ENCODE measurements at regions not wholly inside any gene's neighbourhood (a gene's known extent, or its start where the extent isn't known, plus 50 kb on each side); places are given as distances from the start of the nearest gene placed in this dataset.
"Not testable (repeated sequence)": the region's sequence is repeated elsewhere in the genome, so short reads cannot be mapped to it uniquely, and the experiment has no call there.

GRCh38 chr7:16267953-16268820 lies 153.2 kb downstream of the CRPPA start:
- no peaks in the 10 kb centered on the region for H4K20me1 ChIP-seq (ENCODE audit: insufficient read depth, low read length, poor library complexity, severe bottlenecking)
- no peaks in the 10 kb centered on the region for H3K27me3 ChIP-seq (ENCODE audit: insufficient read depth, low read length, poor library complexity, severe bottlenecking)
- H3K36me3 ChIP-seq (ENCODE audit: insufficient read depth, low read length): no peaks in the 10 kb centered on the region
- peaks cover 53% of the 10 kb centered on the region for H3K4me1 ChIP-seq (ENCODE audit: insufficient read depth, low read length, poor library complexity, severe bottlenecking)
- H2AFZ ChIP-seq (ENCODE audit: low read length): no peak overlapping the region
- H3K79me2 ChIP-seq (ENCODE audit: insufficient read depth, low read length): no peaks in the 10 kb centered on the region
- peak overlapping the region; percentile 62 for H3K4me2 ChIP-seq (ENCODE audit: low read depth, low read length, poor library complexity, severe bottlenecking)
- TF ChIP-seq EZH2phosphoT487 (IDR thresholded peaks at IDR 0.05; ENCODE audit: borderline replicate concordance): no peak
- TF ChIP-seq, protein P1, sequence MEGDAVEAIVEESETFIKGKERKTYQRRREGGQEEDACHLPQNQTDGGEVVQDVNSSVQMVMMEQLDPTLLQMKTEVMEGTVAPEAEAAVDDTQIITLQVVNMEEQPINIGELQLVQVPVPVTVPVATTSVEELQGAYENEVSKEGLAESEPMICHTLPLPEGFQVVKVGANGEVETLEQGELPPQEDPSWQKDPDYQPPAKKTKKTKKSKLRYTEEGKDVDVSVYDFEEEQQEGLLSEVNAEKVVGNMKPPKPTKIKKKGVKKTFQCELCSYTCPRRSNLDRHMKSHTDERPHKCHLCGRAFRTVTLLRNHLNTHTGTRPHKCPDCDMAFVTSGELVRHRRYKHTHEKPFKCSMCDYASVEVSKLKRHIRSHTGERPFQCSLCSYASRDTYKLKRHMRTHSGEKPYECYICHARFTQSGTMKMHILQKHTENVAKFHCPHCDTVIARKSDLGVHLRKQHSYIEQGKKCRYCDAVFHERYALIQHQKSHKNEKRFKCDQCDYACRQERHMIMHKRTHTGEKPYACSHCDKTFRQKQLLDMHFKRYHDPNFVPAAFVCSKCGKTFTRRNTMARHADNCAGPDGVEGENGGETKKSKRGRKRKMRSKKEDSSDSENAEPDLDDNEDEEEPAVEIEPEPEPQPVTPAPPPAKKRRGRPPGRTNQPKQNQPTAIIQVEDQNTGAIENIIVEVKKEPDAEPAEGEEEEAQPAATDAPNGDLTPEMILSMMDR (conservative IDR thresholded peaks at IDR 0.05; ENCODE audit: low read length): no peak
- H3K9me3 ChIP-seq (ENCODE audit: insufficient read depth, low read depth, low read length): no peaks in the 10 kb centered on the region
- peak overlapping the region; percentile 64 for H3K9ac ChIP-seq (ENCODE audit: low read depth, low read length, poor library complexity, severe bottlenecking)
- H3F3A ChIP-seq (ENCODE audit: low read depth): peaks cover 13% of the 10 kb centered on the region
- no peaks in the 10 kb centered on the region for H3K9me2 ChIP-seq (replicated peaks; ENCODE audit: low read depth, low read length)
- H3K4me3 ChIP-seq (ENCODE audit: low read length, poor library complexity, severe bottlenecking): peak overlapping the region; percentile 24

GRCh38 chr7:16266877-16267276 lies 154.5 kb downstream of the CRPPA start:
- H3K36me3 ChIP-seq (ENCODE audit: insufficient read depth, low read length): no peaks in the 10 kb centered on the region
- peaks cover 50% of the 10 kb centered on the region for H3K4me1 ChIP-seq (ENCODE audit: insufficient read depth, low read length, poor library complexity, severe bottlenecking)
- H3K9me2 ChIP-seq (replicated peaks; ENCODE audit: low read depth, low read length): no peaks in the 10 kb centered on the region
- no peak overlapping the region for H2AFZ ChIP-seq (ENCODE audit: low read length)
- H3K4me3 ChIP-seq (ENCODE audit: low read length, poor library complexity, severe bottlenecking): no peak overlapping the region
- peaks cover 13% of the 10 kb centered on the region for H3F3A ChIP-seq (ENCODE audit: low read depth)
- no peaks in the 10 kb centered on the region for H3K79me2 ChIP-seq (ENCODE audit: insufficient read depth, low read length)
- TF ChIP-seq, protein P1 (conservative IDR thresholded peaks at IDR 0.05; ENCODE audit: low read length): no peak
- TF ChIP-seq EZH2phosphoT487 (IDR thresholded peaks at IDR 0.05; ENCODE audit: borderline replicate concordance): no peak
- peak overlapping the region; percentile 64 for H3K9ac ChIP-seq (ENCODE audit: low read depth, low read length, poor library complexity, severe bottlenecking)
- no peaks in the 10 kb centered on the region for H3K9me3 ChIP-seq (ENCODE audit: insufficient read depth, low read depth, low read length)
- no peaks in the 10 kb centered on the region for H4K20me1 ChIP-seq (ENCODE audit: insufficient read depth, low read length, poor library complexity, severe bottlenecking)
- no peaks in the 10 kb centered on the region for H3K27me3 ChIP-seq (ENCODE audit: insufficient read depth, low read length, poor library complexity, severe bottlenecking)
- H3K4me2 ChIP-seq (ENCODE audit: low read depth, low read length, poor library complexity, severe bottlenecking): no peak overlapping the region

- not testable (repeated sequence) for H4K20me1 ChIP-seq (ENCODE audit: insufficient read depth, low read length, poor library complexity, severe bottlenecking); H3K4me2 ChIP-seq (ENCODE audit: low read depth, low read length, poor library complexity, severe bottlenecking); H3K9me2 ChIP-seq (replicated peaks; ENCODE audit: low read depth, low read length); H3K9me3 ChIP-seq (ENCODE audit: insufficient read depth, low read depth, low read length); H3K27me3 ChIP-seq (ENCODE audit: insufficient read depth, low read length, poor library complexity, severe bottlenecking); H3K36me3 ChIP-seq (ENCODE audit: insufficient read depth, low read length); H2AFZ ChIP-seq (ENCODE audit: low read length); H3K4me3 ChIP-seq (ENCODE audit: low read length, poor library complexity, severe bottlenecking); H3K79me2 ChIP-seq (ENCODE audit: insufficient read depth, low read length); H3K9ac ChIP-seq (ENCODE audit: low read depth, low read length, poor library complexity, severe bottlenecking)
- H3F3A ChIP-seq (ENCODE audit: low read depth): peaks cover 13% of the 10 kb centered on the region
- H3K4me1 ChIP-seq (ENCODE audit: insufficient read depth, low read length, poor library complexity, severe bottlenecking): peaks cover 50% of the 10 kb centered on the region
Observed at GRCh38 chr7:16266470-16266869, 154.9 kb downstream of the CRPPA start.
